DMS 273 treated with DMSO at 0.1 percent for 48 hours (cell line): ENCODE measurements at regions not wholly inside any gene's neighbourhood (a gene's known extent, or its start where the extent isn't known, plus 50 kb on each side); places are given as distances from the start of the nearest gene placed in this dataset.

Experiments used
- DNase-seq: peaks from one replicate; lab custom pipeline; 2025; lab: John Stamatoyannopoulos, UW

- no peak for DNase-seq
These were observed 124.5 kb upstream of the CSF3R start for GRCh38 chr1:36607263-36607651.

DNA sequence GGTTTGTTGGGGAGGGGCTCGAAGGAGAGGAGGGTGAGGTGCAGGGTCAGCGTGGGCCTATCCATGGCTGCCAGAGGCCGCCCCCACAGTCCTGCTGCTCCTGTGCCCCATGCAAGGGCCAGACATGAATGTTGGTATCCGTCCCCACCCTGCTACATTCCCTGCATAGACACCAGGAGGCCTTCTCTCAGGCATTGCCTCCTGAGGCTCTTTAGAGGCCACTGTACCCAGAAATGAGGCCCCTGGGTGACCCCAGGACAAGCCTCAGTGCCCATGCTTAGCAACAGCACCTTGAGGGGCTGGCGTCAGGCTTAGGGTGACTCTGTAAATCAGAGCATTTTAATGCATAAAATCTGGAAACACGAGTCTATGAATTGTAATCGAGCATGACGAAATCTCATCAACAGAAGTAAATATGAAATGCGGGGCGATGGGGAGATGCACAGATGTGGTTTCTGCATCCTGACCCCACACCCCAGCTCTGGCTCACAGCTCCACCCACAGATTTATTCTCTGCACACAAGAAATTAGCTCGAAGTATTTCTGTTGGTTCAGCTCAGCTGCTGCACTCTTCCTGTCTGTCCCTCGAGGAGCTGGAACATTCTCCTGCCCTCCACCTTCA lies 124.0 kb upstream of the CSF3R start:
- no peak for DNase-seq

DNA sequence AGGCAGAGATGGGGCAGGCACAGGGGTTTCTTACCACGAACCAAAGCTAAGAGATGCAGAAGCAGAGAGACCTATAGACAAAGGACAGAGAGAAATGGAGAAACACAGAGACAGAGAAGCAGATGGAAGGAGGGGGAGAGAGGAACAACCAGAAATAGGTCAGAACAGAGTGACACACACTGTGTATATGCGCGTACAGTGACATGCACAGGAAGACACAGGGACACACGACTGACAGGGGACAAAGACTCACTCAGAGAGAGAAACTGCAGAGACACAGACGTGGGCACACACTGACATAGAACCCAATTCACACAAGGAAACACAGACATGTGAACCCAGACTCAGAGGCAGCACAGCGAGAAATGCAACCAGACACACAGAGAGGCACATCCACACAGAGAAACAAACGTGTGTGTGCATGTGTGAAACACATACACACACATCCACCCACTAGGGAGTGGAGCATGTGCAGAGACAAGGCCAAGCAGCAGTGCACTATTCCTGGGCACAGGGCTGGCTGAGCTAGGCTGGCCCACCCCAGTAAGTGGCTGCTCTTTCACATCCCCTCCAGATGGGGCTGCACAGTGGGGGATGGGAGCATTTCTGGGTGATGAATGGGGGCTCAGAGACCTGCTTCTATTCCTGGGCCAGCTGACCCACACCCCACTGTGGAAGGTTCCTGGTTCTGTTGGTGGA lies 123.4 kb upstream of the CSF3R start:
- no peak for DNase-seq

DNA sequence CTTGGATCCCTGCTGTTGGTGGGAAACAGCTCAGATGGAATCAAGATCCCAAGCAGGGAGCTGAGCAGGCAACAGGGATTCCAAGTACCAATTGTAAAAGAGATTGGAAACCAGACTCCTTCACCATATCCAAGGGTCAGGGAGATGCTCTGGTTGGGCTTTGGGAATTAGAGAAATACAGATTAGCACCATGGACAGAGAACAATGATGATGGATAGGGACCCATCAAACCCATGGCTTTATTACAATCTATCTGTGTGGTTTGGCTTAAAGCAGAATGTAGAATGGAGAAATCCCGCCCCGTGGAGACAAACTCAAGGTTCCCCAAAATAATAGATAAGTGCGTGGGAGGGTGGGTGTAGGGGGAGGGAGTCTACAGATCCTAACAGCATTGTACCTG lies 120.7 kb upstream of the CSF3R start:
- no peak for DNase-seq

DNA sequence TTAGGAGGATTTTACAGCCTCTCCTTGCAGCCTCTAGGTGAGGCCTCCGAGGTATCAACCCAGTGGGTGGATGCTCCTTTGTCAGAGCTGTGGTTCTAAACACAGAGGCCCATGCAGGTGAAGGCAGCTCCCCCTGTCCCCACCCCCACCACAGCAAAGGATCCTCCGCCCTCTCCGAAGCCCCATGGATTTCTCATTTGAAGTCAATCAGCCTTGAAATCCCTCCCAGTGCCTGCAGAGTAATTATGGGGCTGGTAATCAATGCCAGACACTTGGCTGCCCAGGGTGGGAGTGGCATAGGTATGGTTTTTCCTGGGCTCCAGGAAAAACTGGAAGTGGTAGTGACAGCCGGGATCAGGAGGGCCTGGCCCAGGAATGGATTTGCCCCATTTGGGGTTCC lies 119.5 kb upstream of the CSF3R start:
- DNase-seq = no peak

DNA sequence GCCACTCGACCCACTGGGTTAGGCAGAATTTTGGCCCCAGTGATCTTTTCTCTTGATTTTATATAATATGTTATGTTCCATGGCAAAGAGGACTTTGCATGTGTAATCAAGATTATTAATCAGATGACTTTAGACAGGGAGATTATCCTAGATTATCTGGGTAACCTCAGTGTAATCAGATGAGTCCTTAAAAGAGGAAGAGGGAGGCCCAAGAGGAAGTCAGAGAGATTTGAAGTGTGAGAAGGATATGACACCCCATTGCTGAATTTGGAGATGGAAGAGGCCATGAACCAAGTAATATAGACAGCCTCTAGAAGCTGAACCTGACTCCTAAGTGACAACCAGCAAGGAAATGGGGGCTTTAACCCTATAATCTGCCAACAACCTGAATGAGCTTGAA lies 117.1 kb upstream of the CSF3R start:
- no peak for DNase-seq

DNA sequence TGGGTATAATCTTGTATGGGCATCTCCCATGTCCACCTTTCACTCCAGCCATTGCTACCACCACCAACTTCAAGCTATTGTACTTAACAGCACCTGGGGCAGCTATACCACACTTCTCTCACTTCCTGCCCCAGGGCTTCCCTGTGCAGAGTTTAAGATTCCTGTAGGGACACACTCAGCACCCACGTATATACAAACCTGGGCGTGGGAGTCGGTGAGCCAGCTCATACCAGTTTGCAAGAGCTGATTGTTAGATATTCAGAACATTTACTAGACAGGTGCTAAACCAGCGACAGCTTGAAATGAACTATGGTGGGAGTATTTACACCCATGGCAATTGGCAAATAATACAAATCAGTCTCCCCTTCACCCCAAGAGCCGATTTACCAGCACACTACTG lies 114.8 kb upstream of the CSF3R start:
- no peak for DNase-seq

DNA sequence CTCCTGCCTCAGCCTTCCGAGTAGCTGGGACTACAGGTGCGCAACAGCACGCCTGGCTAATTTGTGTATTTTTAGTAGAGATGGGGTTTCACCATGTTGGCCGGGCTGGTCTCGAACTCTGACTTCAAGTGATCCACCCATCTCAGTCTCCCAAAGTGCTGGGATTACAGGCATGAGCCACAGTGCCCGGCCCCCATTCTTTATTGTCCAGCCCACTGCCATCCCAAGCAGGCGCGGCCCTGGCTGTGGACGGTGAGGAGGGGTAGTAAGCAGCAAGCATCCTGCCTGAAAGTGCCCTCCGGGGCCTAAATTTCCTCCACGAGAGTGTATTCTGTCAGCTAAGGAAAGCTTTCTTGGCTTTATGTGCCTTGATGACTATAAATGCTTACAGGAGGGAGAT lies 113.2 kb upstream of the CSF3R start:
- DNase-seq = no peak

GRCh38 chr1:36595349-36595748 lies 112.6 kb upstream of the CSF3R start:
- no peak for DNase-seq

GRCh38 chr1:36594023-36594422 lies 111.3 kb upstream of the CSF3R start:
- DNase-seq = no peak

- no peak for DNase-seq
These were observed 108.6 kb upstream of the CSF3R start for GRCh38 chr1:36591278-36591677.

- DNase-seq = no peak
These were observed 108.1 kb upstream of the CSF3R start for GRCh38 chr1:36590771-36591170.

- no peak for DNase-seq
These were observed 107.6 kb upstream of the CSF3R start for GRCh38 chr1:36590264-36590663.

DNA sequence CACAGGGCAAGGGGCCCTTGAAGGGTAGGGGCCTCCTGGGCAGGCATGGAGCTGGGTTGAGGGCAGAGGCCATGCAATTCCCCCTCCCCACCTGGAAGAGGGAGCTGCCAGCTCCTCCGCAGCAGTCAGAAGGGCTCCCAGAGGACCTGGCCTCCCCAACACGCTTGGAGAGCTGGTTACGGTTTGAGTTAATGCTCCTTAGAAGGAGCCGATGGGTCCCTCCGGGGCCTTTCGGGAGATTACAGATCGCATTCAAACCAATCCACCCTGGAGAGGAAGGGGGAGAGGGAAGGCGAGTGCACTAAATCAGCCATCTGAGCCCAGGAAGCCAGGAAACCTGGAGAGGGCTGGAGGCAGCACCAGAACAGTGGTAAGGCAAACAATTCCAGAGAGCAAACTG lies 106.3 kb upstream of the CSF3R start:
- no peak for DNase-seq

DNA sequence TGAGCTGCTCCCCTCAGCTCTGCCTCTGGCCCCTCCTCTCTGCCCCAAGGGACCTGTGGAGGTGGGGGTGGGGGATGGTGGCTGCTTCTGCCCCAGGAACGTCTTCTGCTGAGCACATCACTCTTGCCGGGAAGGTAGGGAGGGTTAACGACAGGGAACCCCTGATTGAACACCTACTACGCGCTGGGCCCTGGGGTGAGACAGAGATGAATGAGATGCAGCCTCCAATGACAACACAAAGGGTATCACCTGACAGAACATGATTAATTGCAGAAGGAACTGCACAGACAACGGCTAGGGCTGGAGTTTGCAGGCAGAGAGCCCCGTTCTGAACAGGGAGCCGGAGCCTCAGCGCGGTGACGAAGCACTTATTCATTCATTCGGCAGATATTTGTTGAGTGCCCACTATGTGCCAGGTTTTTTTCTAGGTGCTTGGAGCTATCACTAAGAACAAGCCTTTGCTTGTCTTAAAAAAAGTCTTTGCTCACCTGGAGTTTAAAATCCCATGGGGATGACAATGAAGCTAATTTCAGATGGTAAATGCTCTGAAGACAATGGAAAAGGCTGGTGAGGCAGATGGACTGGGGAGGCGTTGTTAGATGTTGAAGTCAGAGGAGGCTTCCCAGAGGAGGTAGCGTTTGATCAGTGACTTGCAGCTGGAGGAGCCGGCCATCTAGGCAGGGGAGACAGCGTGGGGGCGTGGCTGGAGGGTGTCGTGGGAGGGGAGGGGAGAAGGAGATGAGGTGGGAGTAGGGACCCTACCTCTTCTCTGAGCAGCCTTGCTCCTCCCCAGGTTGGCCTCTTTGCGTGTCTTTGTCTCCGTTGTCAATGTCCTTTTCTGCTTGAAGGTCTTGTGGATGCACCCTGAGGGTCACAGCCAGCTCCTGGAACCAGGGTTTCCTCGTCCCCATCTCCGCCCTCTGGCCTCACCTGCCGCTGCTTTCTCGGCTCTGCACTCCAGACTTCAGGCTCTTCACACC lies 103.1 kb upstream of the CSF3R start:
- DNase-seq = no peak

- DNase-seq = no peak
These were observed 102.3 kb upstream of the CSF3R start for GRCh38 chr1:36584874-36585453.

- no peak for DNase-seq
These were observed 101.5 kb upstream of the CSF3R start for GRCh38 chr1:36583980-36584782.

DNA sequence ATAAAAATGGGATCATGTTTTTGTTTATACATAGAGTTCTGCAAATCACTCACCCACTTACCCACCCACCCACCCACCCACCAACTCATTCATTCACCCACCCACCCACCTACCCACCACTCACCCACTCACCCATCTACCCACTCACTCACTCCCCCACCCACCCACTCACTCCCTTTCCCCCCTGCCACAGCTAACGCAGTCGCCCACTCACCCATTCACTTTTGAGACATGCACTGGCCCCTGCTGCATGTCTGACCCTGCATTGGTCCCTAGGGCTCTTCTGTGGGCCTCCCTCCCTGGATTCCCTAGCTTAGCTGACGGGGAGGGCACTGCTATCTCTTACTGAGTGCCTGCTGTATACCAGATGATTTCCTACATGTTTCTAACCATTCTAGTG lies 100.4 kb upstream of the CSF3R start:
- no peak for DNase-seq

DNA sequence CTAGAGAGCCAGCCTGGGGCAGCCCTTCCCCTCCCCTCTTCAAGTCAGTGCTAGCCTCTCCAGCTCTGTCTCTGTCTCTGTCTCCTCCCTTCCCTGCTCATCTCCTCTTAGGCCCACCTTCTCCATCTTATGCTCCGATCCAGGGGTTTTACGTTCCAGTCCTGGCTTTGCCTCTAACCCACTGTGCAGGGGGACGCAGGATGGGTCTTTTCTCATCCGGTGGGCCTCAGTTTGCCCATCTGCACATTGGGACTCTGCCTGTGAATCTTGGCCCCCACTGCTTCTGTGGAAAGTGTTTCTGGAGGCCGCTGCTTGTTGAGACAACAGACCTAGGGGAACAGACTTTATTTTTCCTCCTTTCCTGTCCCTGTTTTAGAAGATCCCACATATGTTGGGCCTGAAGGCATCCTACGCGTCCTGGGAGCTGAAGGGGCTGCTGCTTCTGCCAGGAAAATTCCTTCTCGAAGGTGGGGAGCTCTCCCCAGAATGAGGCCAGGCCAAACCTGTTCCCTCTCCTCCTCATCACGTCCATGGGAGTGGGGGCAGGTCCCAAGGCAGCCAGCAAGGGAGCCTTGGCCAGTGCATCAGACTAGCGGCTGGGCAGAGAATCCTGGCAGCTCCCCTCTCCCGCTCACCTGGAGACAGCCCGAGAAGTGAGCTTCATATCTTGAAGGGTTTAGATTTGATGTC lies 99.5 kb upstream of the CSF3R start:
- DNase-seq = no peak

GRCh38 chr1:36580524-36580923 lies 97.8 kb upstream of the CSF3R start:
- no peak for DNase-seq

- DNase-seq = no peak
These were observed 96.3 kb upstream of the CSF3R start for GRCh38 chr1:36579039-36579438.
